SK-N-SH treated with all-trans-retinoic acid at 6 μM for 48 hours (cell line): ENCODE measurements at regions not wholly inside any gene's neighbourhood (a gene's known extent, or its start where the extent isn't known, plus 50 kb on each side); places are given as distances from the start of the nearest gene placed in this dataset.

Experiments
- ATAC-seq: fragments of 200-7000 bp; cut with Tn5 transposase; 3 replicates; pipeline ENCODE4 v1.9.1; 2020; ENCODE audit warnings: mild to moderate bottlenecking, moderate library complexity
- ARNTL ChIP-seq: fragments of 450-650 bp; formaldehyde crosslinking; IDR thresholded peaks from 2 replicates; pipeline ENCODE4 v1.5.0; 2020; ENCODE audit warnings: low read depth, mild to moderate bottlenecking, moderate library complexity, borderline replicate concordance
- BACH2 ChIP-seq: fragments of 250-450 bp; sonication (Bioruptor Pico); IDR thresholded peaks from 2 replicates; pipeline ENCODE4 v1.9.0; 2021; ENCODE audit warnings: mild to moderate bottlenecking, borderline replicate concordance
- ESRRG ChIP-seq: fragments of 250-450 bp; sonication (Bioruptor Pico); IDR thresholded peaks from 2 replicates; pipeline ENCODE4 v1.6.1; 2021; ENCODE audit warnings: mild to moderate bottlenecking
- ISL1 ChIP-seq: fragments of 250-450 bp; sonication (Bioruptor Pico); IDR thresholded peaks from 2 replicates; pipeline ENCODE4 v2.1.2; 2022; ENCODE audit warnings: mild to moderate bottlenecking, moderate library complexity
- OSR1 ChIP-seq: fragments of 250-450 bp; sonication (Bioruptor Pico); IDR thresholded peaks from 2 replicates; pipeline ENCODE4 v1.8.0; 2022; ENCODE audit warnings: moderate library complexity, mild to moderate bottlenecking, inconsistent platforms
- PPARA ChIP-seq: fragments of 250-450 bp; sonication (Bioruptor Pico); IDR thresholded peaks from 2 replicates; pipeline ENCODE4 v1.5.0; 2020; ENCODE audit warnings: mild to moderate bottlenecking, borderline replicate concordance
- SNAI2 ChIP-seq: fragments of 250-450 bp; sonication (Bioruptor Pico); IDR thresholded peaks from 2 replicates; pipeline ENCODE4 v1.5.0; 2020; ENCODE audit warnings: mild to moderate bottlenecking, moderate library complexity
- TCF4 ChIP-seq: fragments of 250-450 bp; sonication (Bioruptor Pico); IDR thresholded peaks from 2 replicates; pipeline ENCODE4 v1.8.0; 2021; ENCODE audit warnings: mild to moderate bottlenecking, moderate library complexity, borderline replicate concordance
- TOX ChIP-seq: fragments of 250-450 bp; sonication (Bioruptor Pico); IDR thresholded peaks from 2 replicates; pipeline ENCODE4 v1.8.0; 2021; ENCODE audit warnings: mild to moderate bottlenecking, moderate library complexity, borderline replicate concordance
- ZC3H10 ChIP-seq: fragments of 250-450 bp; sonication (Bioruptor Pico); IDR thresholded peaks from 2 replicates; pipeline ENCODE4 v1.5.1; 2021; ENCODE audit warnings: mild to moderate bottlenecking, moderate library complexity
- ZFP3 ChIP-seq: fragments of 250-450 bp; sonication (Bioruptor Pico); IDR thresholded peaks from 2 replicates; pipeline ENCODE4 v1.5.0; 2020; ENCODE audit warnings: mild to moderate bottlenecking, moderate library complexity
- ZFP30 ChIP-seq: fragments of 450-650 bp; formaldehyde crosslinking; IDR thresholded peaks from 2 replicates; pipeline ENCODE4 v1.5.0; 2022; ENCODE audit warnings: mild to moderate bottlenecking, moderate library complexity
- ZNF565 ChIP-seq: fragments of 450-650 bp; formaldehyde crosslinking; conservative IDR thresholded peaks from 2 replicates; pipeline ENCODE4 v1.5.0; 2020; ENCODE audit warnings: low read depth, mild to moderate bottlenecking, moderate library complexity
- ZNF70 ChIP-seq: fragments of 450-650 bp; formaldehyde crosslinking; IDR thresholded peaks from 2 replicates; pipeline ENCODE4 v1.5.0; 2020; ENCODE audit warnings: mild to moderate bottlenecking, moderate library complexity
- ZNF8 ChIP-seq: fragments of 450-650 bp; formaldehyde crosslinking; IDR thresholded peaks from 2 replicates; pipeline ENCODE4 v1.5.0; 2020; ENCODE audit warnings: mild to moderate bottlenecking, moderate library complexity
- TF ChIP-seq, protein P1 (sequence below): fragments of 250-450 bp; sonication (Bioruptor Pico); IDR thresholded peaks from 2 replicates; pipeline ENCODE4 v1.5.1; 2020; ENCODE audit warnings: low read depth, mild to moderate bottlenecking, moderate library complexity
- TF ChIP-seq, protein P2 (sequence below): fragments of 250-450 bp; sonication (Bioruptor Pico); IDR thresholded peaks from 2 replicates; pipeline ENCODE4 v1.5.0; 2020; ENCODE audit warnings: mild to moderate bottlenecking, moderate library complexity
- TF ChIP-seq, protein P3 (sequence below): fragments of 250-450 bp; sonication (Bioruptor Pico); IDR thresholded peaks from 2 replicates; pipeline ENCODE4 v1.8.0; 2020; ENCODE audit warnings: mild to moderate bottlenecking, moderate library complexity, borderline replicate concordance
- TF ChIP-seq, protein P4 (sequence below): fragments of 250-450 bp; sonication (Bioruptor Pico); IDR thresholded peaks from 2 replicates; pipeline ENCODE4 v1.8.0; 2021; ENCODE audit warnings: low read depth, mild to moderate bottlenecking, moderate library complexity, borderline replicate concordance

DNA sequence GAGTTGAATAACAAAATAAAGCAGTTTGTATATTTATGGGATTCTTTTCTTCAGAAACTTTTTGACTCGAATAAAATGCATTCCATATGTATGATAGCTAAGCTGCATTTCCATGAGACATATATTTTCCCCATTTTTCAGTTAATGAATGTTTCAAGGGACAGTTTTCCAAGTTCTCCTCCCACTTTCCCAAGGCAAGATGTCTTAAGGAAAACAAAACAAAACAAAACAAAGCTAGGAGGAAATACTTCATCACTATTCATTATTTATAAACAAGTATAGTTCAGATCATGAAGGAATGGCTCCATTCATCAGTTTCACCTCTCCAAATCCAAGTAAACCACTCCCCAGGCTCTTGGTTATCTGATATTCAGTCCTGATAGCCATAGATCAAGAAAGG, 261.0 kb downstream of the WDR11 start (continued):
- no peak for TF ChIP-seq ZFP30 (CRISPR knock-in tag)
- TF ChIP-seq TOX (CRISPR knock-in tag), result no peak

DNA sequence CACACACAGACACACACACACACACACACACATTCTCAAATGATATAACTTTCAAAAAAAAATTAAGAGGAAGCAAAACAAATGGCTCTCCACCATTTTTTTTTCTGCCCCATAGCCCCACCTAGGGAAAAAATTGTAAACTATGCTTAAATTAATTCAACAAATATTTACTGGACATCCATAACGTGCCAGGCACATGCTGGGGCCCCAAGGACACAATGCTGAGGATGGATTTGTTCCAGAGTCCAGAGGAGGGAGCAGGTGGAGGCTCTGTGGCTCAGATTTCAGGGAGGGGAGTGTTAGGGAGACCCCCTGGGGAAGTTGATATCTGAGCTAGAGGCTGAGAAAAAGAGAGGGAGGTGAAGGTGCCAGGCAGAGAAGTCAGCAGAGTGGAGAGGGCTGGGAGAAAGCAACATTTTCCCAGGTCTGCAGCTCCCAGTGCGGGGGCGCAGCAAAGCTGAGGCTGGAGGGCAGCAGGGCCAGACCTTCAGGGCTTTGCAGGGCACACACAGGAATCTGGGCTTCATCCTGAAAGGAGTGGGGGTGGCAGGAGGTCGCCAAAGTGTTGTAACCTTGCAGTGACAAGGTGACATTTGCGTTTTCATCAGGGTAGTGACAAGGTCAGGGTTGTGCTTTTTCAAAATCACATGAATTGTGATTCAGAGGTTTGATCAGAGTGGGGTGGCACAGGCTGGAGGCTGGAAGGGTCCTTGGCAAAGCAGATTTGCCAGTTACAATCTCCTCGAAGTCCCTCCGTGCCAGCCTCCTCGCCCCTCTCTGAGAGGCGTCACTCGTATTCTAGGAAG, 261.6 kb downstream of the WDR11 start:
- no peak for TF ChIP-seq PPARA (CRISPR knock-in tag)
- TF ChIP-seq, all 23 proteins: peak for 0
- ATAC-seq, result no peak

DNA sequence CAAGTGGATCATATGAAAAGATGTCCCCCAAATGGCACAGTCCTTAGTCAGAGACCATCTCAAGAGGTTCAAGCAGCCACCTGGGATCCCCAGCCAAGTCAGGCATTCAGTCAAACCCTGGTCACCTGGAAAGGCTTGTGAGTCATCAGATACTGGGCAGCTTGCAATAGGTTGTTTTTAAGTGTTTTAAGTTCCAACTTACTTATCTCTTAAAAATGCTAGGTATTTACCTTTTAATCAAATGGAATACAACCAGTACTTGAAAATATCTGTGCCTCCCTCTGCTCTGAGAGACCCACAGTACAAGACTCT, 262.2 kb downstream of the WDR11 start:
- no peak for ATAC-seq
- TF ChIP-seq PPARA (CRISPR knock-in tag), result no peak
- no peak for TF ChIP-seq TCF4
- TF ChIP-seq, protein P1, sequence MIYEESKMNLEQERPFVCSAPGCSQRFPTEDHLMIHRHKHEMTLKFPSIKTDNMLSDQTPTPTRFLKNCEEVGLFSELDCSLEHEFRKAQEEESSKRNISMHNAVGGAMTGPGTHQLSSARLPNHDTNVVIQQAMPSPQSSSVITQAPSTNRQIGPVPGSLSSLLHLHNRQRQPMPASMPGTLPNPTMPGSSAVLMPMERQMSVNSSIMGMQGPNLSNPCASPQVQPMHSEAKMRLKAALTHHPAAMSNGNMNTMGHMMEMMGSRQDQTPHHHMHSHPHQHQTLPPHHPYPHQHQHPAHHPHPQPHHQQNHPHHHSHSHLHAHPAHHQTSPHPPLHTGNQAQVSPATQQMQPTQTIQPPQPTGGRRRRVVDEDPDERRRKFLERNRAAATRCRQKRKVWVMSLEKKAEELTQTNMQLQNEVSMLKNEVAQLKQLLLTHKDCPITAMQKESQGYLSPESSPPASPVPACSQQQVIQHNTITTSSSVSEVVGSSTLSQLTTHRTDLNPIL (CRISPR knock-in tag), result no peak
- TF ChIP-seq, protein P2, sequence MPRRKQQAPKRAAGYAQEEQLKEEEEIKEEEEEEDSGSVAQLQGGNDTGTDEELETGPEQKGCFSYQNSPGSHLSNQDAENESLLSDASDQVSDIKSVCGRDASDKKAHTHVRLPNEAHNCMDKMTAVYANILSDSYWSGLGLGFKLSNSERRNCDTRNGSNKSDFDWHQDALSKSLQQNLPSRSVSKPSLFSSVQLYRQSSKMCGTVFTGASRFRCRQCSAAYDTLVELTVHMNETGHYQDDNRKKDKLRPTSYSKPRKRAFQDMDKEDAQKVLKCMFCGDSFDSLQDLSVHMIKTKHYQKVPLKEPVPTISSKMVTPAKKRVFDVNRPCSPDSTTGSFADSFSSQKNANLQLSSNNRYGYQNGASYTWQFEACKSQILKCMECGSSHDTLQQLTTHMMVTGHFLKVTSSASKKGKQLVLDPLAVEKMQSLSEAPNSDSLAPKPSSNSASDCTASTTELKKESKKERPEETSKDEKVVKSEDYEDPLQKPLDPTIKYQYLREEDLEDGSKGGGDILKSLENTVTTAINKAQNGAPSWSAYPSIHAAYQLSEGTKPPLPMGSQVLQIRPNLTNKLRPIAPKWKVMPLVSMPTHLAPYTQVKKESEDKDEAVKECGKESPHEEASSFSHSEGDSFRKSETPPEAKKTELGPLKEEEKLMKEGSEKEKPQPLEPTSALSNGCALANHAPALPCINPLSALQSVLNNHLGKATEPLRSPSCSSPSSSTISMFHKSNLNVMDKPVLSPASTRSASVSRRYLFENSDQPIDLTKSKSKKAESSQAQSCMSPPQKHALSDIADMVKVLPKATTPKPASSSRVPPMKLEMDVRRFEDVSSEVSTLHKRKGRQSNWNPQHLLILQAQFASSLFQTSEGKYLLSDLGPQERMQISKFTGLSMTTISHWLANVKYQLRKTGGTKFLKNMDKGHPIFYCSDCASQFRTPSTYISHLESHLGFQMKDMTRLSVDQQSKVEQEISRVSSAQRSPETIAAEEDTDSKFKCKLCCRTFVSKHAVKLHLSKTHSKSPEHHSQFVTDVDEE, result no peak
- TF ChIP-seq ZNF565 (CRISPR knock-in tag), result no peak
- no peak for TF ChIP-seq ZFP3 (CRISPR knock-in tag)
- TF ChIP-seq BACH2 (CRISPR knock-in tag), result no peak

DNA sequence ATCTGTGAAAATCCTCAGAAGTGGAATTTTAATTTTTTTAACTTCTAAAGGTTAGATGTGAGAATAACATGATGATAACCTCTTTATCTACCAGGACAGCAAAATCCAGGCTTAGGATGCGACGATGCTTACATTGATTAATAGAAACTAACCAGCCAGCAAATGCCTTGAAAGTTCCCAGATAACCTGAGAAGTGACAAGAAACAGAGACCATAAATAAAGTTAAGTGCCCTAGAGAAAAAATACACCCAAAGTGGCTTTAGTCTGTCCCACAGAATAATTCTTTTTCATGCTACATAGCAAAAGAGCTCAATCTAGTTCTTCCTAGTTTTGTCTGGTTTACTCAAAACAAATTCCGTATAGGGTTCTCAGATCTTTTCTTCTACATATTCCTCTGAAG, 262.7 kb downstream of the WDR11 start:
- TF ChIP-seq ESRRG (CRISPR knock-in tag) (no peak), ARNTL (no peak), ZNF565 (CRISPR knock-in tag) (no peak), ZFP30 (CRISPR knock-in tag) (no peak), BACH2 (CRISPR knock-in tag) (no peak), ZNF8 (no peak), PPARA (CRISPR knock-in tag) (no peak), TOX (CRISPR knock-in tag) (no peak), ZNF70 (CRISPR knock-in tag) (no peak), OSR1 (CRISPR knock-in tag) (no peak), ZC3H10 (CRISPR knock-in tag) (no peak), TCF4 (no peak), SNAI2 (no peak), ISL1 (CRISPR knock-in tag) (no peak)
- TF ChIP-seq, protein P2, result no peak
- TF ChIP-seq, protein P1 (CRISPR knock-in tag), result no peak
- TF ChIP-seq, protein P3, sequence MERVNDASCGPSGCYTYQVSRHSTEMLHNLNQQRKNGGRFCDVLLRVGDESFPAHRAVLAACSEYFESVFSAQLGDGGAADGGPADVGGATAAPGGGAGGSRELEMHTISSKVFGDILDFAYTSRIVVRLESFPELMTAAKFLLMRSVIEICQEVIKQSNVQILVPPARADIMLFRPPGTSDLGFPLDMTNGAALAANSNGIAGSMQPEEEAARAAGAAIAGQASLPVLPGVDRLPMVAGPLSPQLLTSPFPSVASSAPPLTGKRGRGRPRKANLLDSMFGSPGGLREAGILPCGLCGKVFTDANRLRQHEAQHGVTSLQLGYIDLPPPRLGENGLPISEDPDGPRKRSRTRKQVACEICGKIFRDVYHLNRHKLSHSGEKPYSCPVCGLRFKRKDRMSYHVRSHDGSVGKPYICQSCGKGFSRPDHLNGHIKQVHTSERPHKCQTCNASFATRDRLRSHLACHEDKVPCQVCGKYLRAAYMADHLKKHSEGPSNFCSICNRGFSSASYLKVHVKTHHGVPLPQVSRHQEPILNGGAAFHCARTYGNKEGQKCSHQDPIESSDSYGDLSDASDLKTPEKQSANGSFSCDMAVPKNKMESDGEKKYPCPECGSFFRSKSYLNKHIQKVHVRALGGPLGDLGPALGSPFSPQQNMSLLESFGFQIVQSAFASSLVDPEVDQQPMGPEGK (CRISPR knock-in tag), result no peak
- TF ChIP-seq, protein P4, sequence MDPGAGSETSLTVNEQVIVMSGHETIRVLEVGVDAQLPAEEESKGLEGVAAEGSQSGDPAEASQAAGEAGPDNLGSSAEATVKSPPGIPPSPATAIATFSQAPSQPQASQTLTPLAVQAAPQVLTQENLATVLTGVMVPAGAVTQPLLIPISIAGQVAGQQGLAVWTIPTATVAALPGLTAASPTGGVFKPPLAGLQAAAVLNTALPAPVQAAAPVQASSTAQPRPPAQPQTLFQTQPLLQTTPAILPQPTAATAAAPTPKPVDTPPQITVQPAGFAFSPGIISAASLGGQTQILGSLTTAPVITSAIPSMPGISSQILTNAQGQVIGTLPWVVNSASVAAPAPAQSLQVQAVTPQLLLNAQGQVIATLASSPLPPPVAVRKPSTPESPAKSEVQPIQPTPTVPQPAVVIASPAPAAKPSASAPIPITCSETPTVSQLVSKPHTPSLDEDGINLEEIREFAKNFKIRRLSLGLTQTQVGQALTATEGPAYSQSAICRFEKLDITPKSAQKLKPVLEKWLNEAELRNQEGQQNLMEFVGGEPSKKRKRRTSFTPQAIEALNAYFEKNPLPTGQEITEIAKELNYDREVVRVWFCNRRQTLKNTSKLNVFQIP (CRISPR knock-in tag), result no peak
- TF ChIP-seq, all 23 proteins: peak for 0
- no peak for ATAC-seq
